ENCODE measurements at regions not wholly inside any gene's neighbourhood (a gene's known extent, or its start where the extent isn't known, plus 50 kb on each side); places are given as distances from the start of the nearest gene placed in this dataset.

DNA sequence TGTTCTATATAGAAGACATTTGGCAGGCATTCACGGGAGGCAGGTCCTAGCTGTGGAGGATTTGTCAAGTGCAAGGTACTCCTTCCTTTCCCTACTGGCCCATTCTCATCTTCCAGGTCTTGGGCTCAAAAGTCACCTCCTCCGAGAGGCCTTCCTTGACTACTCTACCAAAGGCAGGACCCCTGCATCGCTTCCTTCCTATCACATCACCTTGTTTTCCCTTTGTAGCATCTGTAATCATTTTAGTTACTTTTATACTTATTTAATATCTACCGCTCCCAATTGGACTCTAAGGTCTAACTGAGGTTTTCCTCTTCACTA is 296.8 kb upstream of the KAZN start:
- Histone ChIP-seq H3K4me1 (replicated peaks in 1 of 2) (peaks cover 0 to 6% of the 10 kb centered on the region in 2 donors), H3K36me3 (replicated peaks in 1 of 2) (no peaks in the 10 kb centered on the region), H3K27ac (no peak overlapping the region), H3K9me3 (replicated peaks in 1 of 3) (no peaks in the 10 kb centered on the region), H3K27me3 (no peaks in the 10 kb centered on the region), H3K4me3 (no peak overlapping the region)
- DNase-seq = no peak
- intact Hi-C loops (cut with DNase I) = no loop called here
- 77 to 90% (median 84%) methylated on average over 4 of the region's 4 CpGs for WGBS, 4 donors
- TF ChIP-seq, protein P1, sequence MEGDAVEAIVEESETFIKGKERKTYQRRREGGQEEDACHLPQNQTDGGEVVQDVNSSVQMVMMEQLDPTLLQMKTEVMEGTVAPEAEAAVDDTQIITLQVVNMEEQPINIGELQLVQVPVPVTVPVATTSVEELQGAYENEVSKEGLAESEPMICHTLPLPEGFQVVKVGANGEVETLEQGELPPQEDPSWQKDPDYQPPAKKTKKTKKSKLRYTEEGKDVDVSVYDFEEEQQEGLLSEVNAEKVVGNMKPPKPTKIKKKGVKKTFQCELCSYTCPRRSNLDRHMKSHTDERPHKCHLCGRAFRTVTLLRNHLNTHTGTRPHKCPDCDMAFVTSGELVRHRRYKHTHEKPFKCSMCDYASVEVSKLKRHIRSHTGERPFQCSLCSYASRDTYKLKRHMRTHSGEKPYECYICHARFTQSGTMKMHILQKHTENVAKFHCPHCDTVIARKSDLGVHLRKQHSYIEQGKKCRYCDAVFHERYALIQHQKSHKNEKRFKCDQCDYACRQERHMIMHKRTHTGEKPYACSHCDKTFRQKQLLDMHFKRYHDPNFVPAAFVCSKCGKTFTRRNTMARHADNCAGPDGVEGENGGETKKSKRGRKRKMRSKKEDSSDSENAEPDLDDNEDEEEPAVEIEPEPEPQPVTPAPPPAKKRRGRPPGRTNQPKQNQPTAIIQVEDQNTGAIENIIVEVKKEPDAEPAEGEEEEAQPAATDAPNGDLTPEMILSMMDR (IDR thresholded peaks at IDR 0.05) = no peak
- no peak for TF ChIP-seq POLR2A (IDR thresholded peaks at IDR 0.05)

DNA sequence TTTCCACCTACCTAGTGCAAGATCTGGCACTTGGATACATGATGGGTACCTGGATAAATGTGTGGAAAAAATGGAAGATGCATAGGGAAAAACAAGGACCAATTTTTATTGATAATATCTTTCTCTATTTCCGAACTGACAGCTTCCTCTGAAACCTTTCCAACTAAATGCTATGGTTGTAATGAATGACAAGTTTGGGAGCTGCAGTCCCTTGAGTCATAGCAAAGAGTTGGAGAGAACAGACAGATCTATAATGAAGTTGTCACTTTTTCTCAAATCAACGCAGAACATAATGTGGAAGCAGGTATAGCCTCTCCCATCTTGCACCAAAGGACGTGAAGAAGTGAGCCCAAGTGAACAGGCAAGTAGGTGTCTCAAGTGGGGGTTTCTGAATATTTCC is 296.5 kb upstream of the KAZN start:
- intact Hi-C loops (cut with DNase I) = no loop called here
- Histone ChIP-seq H3K36me3 (replicated peaks in 1 of 2) (no peaks in the 10 kb centered on the region), H3K27me3 (no peaks in the 10 kb centered on the region), H3K27ac (no peak overlapping the region), H3K9me3 (replicated peaks in 1 of 3) (no peaks in the 10 kb centered on the region), H3K4me1 (replicated peaks in 1 of 2) (peaks cover 0 to 6% of the 10 kb centered on the region in 2 donors), H3K4me3 (no peak overlapping the region)
- 60 to 80% (median 69%) methylated on average over 3 of the region's 3 CpGs for WGBS, 4 donors
- DNase-seq = no peak
- TF ChIP-seq POLR2A (IDR thresholded peaks at IDR 0.05) = no peak
- TF ChIP-seq, protein P1 (IDR thresholded peaks at IDR 0.05) = no peak

DNA sequence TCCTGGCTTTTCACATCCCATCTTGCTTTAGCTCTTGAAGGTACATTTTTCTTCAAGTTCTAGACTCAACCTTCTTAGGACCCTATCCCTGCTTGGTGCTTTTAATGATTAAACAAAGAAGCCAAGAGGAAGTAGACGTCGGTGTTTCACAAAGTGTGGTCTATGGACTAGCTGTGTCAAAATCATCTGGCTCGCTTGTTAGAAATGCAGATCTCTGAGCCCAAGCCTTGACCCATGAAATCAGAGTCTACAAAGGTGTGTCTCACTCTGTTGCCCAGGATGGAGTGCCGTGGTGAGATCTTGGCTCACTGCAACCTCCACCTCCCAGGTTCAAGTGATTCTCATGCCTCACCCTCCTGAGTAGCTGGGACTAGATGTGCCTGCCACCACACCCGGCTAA is 295.5 kb upstream of the KAZN start:
- Histone ChIP-seq H3K27ac (no peak overlapping the region), H3K36me3 (replicated peaks in 1 of 2) (no peaks in the 10 kb centered on the region), H3K27me3 (no peaks in the 10 kb centered on the region), H3K4me3 (no peak overlapping the region), H3K4me1 (replicated peaks in 1 of 2) (peaks cover 0 to 6% of the 10 kb centered on the region in 2 donors), H3K9me3 (replicated peaks in 1 of 3) (no peaks in the 10 kb centered on the region)
- intact Hi-C loops (cut with DNase I) = no loop called here
- TF ChIP-seq POLR2A (IDR thresholded peaks at IDR 0.05) = no peak
- TF ChIP-seq, protein P1 (IDR thresholded peaks at IDR 0.05) = no peak
- 75 to 86% (median 83%) methylated on average over 5 of the region's 5 CpGs for WGBS, 4 donors
- no peak for DNase-seq

DNA sequence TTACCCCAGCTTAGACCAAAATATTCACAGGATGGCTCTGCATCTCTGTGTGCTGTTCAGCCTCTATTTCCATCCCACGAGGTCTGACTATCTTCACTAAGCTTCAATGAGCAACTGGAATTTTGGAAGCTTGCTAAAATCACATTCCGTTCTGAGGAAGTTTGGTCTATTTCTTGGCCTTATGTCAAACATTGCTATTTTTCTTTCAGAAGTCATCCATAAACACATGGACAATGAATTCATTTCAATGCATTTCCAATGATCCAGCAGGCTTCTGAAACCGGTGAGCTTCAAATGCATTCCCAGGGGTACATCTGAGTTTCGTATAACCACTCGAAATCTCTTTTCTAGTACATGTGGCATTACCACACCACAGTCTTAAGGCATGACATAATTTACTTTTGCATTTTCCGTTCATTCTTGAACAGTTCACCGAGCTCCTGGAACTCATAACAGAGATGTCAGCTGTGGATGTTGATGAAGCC is 294.1 kb upstream of the KAZN start:
- peaks cover 0 to 6% of the 10 kb centered on the region in 2 donors for H3K4me1 ChIP-seq (replicated peaks in 1 of 2)
- DNase-seq = no peak
- H3K9me3 ChIP-seq (replicated peaks in 1 of 3) = no peaks in the 10 kb centered on the region
- no peak for TF ChIP-seq POLR2A (IDR thresholded peaks at IDR 0.05)
- intact Hi-C loops (cut with DNase I) = no loop called here
- no peak overlapping the region for H3K4me3 ChIP-seq
- no peaks in the 10 kb centered on the region for H3K36me3 ChIP-seq (replicated peaks in 1 of 2)
- no peaks in the 10 kb centered on the region for H3K27me3 ChIP-seq
- WGBS, 4 donors = 54 to 69% (median 60%) methylated on average over 7 of the region's 7 CpGs
- H3K27ac ChIP-seq = peak overlapping the region in 1 of 5 donors; percentile 51

DNA sequence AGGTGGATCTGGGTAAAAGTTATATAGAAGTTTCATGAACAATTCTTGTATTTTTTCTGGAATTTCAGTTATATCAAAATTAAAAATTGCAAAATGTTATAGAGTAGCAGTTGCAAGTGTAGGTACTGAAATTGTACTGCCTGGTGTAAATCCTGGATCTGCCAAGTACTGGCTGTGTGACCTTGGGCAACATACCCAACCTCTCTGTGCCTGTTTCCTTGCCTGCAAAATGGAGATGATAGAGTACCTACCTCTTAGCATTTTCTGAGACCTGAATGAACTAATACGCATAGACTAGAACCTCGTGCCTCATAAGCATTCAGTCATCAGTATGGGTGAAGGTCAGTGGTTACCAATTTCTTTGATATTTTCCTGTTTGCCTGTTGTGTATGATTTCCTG is 290.0 kb upstream of the KAZN start:
- TF ChIP-seq, protein P1 (IDR thresholded peaks at IDR 0.05) = no peak
- TF ChIP-seq POLR2A (IDR thresholded peaks at IDR 0.05) = no peak
- Histone ChIP-seq H3K36me3 (replicated peaks in 1 of 2) (no peaks in the 10 kb centered on the region), H3K4me3 (no peak overlapping the region), H3K9me3 (replicated peaks in 1 of 3) (no peaks in the 10 kb centered on the region), H3K27me3 (no peaks in the 10 kb centered on the region), H3K27ac (no peak overlapping the region), H3K4me1 (replicated peaks in 1 of 2) (peaks cover 0 to 6% of the 10 kb centered on the region in 2 donors)
- no peak for DNase-seq
- WGBS, 4 donors = 55 to 83% (median 67%) methylated on average over 2 of the region's 2 CpGs
- intact Hi-C loops (cut with DNase I) = no loop called here
